ENCODE measurements at regions not wholly inside any gene's neighbourhood (a gene's known extent, or its start where the extent isn't known, plus 50 kb on each side); places are given as distances from the start of the nearest gene placed in this dataset.

DNA sequence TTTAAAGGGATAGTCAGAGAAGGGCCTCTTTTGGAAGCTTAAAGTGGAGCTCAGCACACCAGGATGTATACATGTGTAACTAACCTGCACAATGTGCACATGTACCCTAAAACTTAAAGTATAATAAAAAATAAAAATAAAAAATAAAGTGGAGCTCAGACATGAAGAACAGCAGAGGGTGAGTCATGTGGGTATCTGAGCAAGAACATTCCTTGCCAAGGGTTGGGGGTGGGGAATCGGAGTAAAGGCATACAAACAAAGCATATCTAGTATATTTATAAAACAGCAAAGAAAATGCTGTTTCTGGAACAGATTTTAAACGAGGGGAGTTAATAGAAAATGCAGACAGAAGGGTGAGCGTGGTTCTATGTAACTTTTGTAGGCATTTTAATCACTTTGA is 562.6 kb upstream of the ANO3 start:
- H3K9ac ChIP-seq (ENCODE audit: low read length): no peak overlapping the region
- H3K27me3 ChIP-seq (ENCODE audit: insufficient read depth, low read length): no peaks in the 10 kb centered on the region
- H3K4me2 ChIP-seq (ENCODE audit: low read length): no peak overlapping the region
- intact Hi-C loops (cut with micrococcal nuclease): no loop called here
- no peaks in the 10 kb centered on the region for H3K9me2 ChIP-seq (ENCODE audit: insufficient read depth)
- DNase-seq (ENCODE audit: low read depth, low spot score): no peak
- TF ChIP-seq ZBTB33 (IDR thresholded peaks at IDR 0.05; ENCODE audit: extremely low read depth, insufficient replicate concordance, low read length) (no peak), ZNF274 (IDR thresholded peaks at IDR 0.05; ENCODE audit: low read depth, low read length) (no peak), EGR1 (IDR thresholded peaks at IDR 0.05; ENCODE audit: low read depth) (no peak), RAD21 (IDR thresholded peaks at IDR 0.05; ENCODE audit: low read depth) (no peak), SRF (IDR thresholded peaks at IDR 0.05; ENCODE audit: low read depth) (no peak), JUND (IDR thresholded peaks at IDR 0.05) (no peak), FOSL1 (IDR thresholded peaks at IDR 0.05; ENCODE audit: low read depth) (no peak)
- TF ChIP-seq, protein P1, sequence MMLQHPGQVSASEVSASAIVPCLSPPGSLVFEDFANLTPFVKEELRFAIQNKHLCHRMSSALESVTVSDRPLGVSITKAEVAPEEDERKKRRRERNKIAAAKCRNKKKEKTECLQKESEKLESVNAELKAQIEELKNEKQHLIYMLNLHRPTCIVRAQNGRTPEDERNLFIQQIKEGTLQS (IDR thresholded peaks at IDR 0.05): no peak
- TF ChIP-seq, protein P2, sequence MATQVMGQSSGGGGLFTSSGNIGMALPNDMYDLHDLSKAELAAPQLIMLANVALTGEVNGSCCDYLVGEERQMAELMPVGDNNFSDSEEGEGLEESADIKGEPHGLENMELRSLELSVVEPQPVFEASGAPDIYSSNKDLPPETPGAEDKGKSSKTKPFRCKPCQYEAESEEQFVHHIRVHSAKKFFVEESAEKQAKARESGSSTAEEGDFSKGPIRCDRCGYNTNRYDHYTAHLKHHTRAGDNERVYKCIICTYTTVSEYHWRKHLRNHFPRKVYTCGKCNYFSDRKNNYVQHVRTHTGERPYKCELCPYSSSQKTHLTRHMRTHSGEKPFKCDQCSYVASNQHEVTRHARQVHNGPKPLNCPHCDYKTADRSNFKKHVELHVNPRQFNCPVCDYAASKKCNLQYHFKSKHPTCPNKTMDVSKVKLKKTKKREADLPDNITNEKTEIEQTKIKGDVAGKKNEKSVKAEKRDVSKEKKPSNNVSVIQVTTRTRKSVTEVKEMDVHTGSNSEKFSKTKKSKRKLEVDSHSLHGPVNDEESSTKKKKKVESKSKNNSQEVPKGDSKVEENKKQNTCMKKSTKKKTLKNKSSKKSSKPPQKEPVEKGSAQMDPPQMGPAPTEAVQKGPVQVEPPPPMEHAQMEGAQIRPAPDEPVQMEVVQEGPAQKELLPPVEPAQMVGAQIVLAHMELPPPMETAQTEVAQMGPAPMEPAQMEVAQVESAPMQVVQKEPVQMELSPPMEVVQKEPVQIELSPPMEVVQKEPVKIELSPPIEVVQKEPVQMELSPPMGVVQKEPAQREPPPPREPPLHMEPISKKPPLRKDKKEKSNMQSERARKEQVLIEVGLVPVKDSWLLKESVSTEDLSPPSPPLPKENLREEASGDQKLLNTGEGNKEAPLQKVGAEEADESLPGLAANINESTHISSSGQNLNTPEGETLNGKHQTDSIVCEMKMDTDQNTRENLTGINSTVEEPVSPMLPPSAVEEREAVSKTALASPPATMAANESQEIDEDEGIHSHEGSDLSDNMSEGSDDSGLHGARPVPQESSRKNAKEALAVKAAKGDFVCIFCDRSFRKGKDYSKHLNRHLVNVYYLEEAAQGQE (IDR thresholded peaks at IDR 0.05; ENCODE audit: low read depth): no peak
- RAD21 ChIA-PET (ENCODE audit: low non-redundant PET in 1 of 2, low total read pairs in 2 of 2, uncharacterized antibody in 2 of 2, unreplicated experiment in 2 of 2): no interaction called here
- POLR2A ChIA-PET: no interaction called here
- ATAC-seq: no peak
- no peak overlapping the region for H3K4me3 ChIP-seq (replicated peaks in 1 of 2; ENCODE audit: low read depth in 1 of 2, low read length in 2 of 2)
- H3K4me1 ChIP-seq (ENCODE audit: control insufficient read depth in 1 of 2, insufficient read depth in 2 of 2, low read length in 2 of 2): no peaks in the 10 kb centered on the region
- H3K36me3 ChIP-seq (ENCODE audit: control insufficient read depth in 1 of 2, insufficient read depth in 2 of 2, low read length in 2 of 2): no peaks in the 10 kb centered on the region
- H4K20me1 ChIP-seq (ENCODE audit: insufficient read depth): no peaks in the 10 kb centered on the region
- H3K9me3 ChIP-seq (ENCODE audit: control insufficient read depth in 1 of 2, insufficient read depth in 1 of 2, low read depth in 1 of 2, low read length in 2 of 2): peaks cover 0 to 8% of the 10 kb centered on the region in 2 experiments; a peak in 2 of 4 replicates
- no peak overlapping the region for H2AFZ ChIP-seq (ENCODE audit: low read depth, low read length, poor library complexity, severe bottlenecking)
- H3K79me2 ChIP-seq (ENCODE audit: insufficient read depth, low read length): no peaks in the 10 kb centered on the region
- H3K27ac ChIP-seq (ENCODE audit: low read depth, low read length): no peak overlapping the region
- BruUV-seq (replicated peaks): no TSS peak
- CTCF ChIA-PET: no interaction called here

Data from HCT116 (cell line).